ENCODE measurements at regions not wholly inside any gene's neighbourhood (a gene's known extent, or its start where the extent isn't known, plus 50 kb on each side); places are given as distances from the start of the nearest gene placed in this dataset.

DNA sequence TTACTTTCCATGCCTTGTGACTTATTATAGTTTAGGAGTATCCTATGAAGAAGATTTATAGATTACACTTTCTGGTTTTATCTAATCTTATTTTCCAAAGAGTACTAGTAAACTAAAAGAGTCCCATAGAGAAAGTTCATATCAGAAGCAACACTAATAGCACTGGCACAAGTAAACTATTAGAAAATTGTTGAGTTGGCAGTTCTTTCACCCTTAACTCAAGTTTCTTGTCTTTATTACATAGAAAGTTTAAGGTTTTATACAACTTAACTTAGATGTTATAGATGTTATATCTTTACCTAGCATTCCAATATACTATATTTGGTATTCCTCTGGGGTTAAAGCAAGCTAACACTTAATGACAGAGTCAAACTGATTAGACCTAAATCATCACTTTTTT is 437.8 kb upstream of the ARRDC3 start:
- no peak for TF ChIP-seq GATA2 (IDR thresholded peaks at IDR 0.05; ENCODE audit: low read depth, low read length)
- TF ChIP-seq GATA3 (IDR thresholded peaks at IDR 0.05; ENCODE audit: low read depth, low read length): no peak
